MM.1S (cell line): ENCODE measurements at regions not wholly inside any gene's neighbourhood (a gene's known extent, or its start where the extent isn't known, plus 50 kb on each side); places are given as distances from the start of the nearest gene placed in this dataset.

ENCODE experiments used
- DNase-seq: peaks from one replicate; pipeline ENCODE4 v3.0.0-alpha.2; 2015
- H2AFZ ChIP-seq: fragments of 300-600 bp; sonication (generic); 2 replicates; pipeline ENCODE4 v1.6.0; 2016; ENCODE audit warnings: antibody characterized with exemption, low read length
- H3F3A ChIP-seq: fragments of 300-600 bp; sonication (generic); 2 replicates; pipeline ENCODE4 v1.6.1; 2016; ENCODE audit warnings: mild to moderate bottlenecking, antibody characterized with exemption, low read length, moderate library complexity, mixed read lengths; ENCODE audit not compliant: insufficient read depth
- H3K27ac ChIP-seq: fragments of 300-600 bp; sonication (generic); 2 replicates; pipeline ENCODE4 v1.5.1; 2016; ENCODE audit warnings: mild to moderate bottlenecking, low read length
- H3K27me3 ChIP-seq: fragments of 300-600 bp; sonication (generic); replicated peaks from 2 replicates; pipeline ENCODE4 v1.6.0; 2016; ENCODE audit warnings: low read length; ENCODE audit not compliant: insufficient read depth
- H3K36me3 ChIP-seq: fragments of 300-600 bp; sonication (generic); replicated peaks from 2 replicates; pipeline ENCODE4 v1.6.1; 2016; ENCODE audit warnings: mild to moderate bottlenecking, low read length, mixed read lengths; ENCODE audit not compliant: insufficient read depth
- H3K4me1 ChIP-seq: fragments of 300-600 bp; sonication (generic); 2 replicates; pipeline ENCODE4 v1.6.1; 2016; ENCODE audit warnings: low read length, mixed read lengths
- H3K4me2 ChIP-seq: fragments of 300-600 bp; sonication (generic); 2 replicates; pipeline ENCODE4 v1.6.0; 2016; ENCODE audit warnings: low read depth, low read length
- H3K4me3 ChIP-seq: fragments of 300-600 bp; sonication (generic); 2 replicates; pipeline ENCODE4 v1.5.1; 2016; ENCODE audit warnings: low read length, mixed read lengths
- H3K79me2 ChIP-seq: fragments of 300-600 bp; sonication (generic); 2 replicates; pipeline ENCODE4 v1.6.1; 2016; ENCODE audit warnings: mixed run types, low read length, mixed read lengths
- H3K9ac ChIP-seq: fragments of 300-600 bp; sonication (generic); 2 replicates; pipeline ENCODE4 v1.6.1; 2016; ENCODE audit warnings: low read length, mixed read lengths
- H3K9me2 ChIP-seq: fragments of 300-600 bp; sonication (generic); replicated peaks from 2 replicates; pipeline ENCODE4 v1.6.1; 2016; ENCODE audit warnings: mild to moderate bottlenecking, low read length, mixed read lengths; ENCODE audit not compliant: insufficient read depth
- H3K9me3 ChIP-seq: fragments of 300-600 bp; sonication (generic); replicated peaks from 2 replicates; pipeline ENCODE4 v1.6.1; 2016; ENCODE audit warnings: mild to moderate bottlenecking, low read length, mixed read lengths; ENCODE audit not compliant: insufficient read depth
- H4K20me1 ChIP-seq: fragments of 300-600 bp; sonication (generic); 2 replicates; pipeline ENCODE4 v1.6.1; 2016; ENCODE audit warnings: mild to moderate bottlenecking, low read length, moderate library complexity, mixed read lengths; ENCODE audit not compliant: insufficient read depth
- CTCF ChIP-seq: fragments of 300-600 bp; sonication (generic); IDR thresholded peaks from 2 replicates; pipeline ENCODE4 v1.5.1; 2016; ENCODE audit warnings: antibody characterized with exemption, low read length, mixed read lengths
- EZH2 ChIP-seq: fragments of 300-600 bp; sonication (generic); optimal IDR thresholded peaks from 2 replicates; pipeline ENCODE3; 2017; ENCODE audit warnings: low read depth, mild to moderate bottlenecking, antibody characterized with exemption, low read length, mixed read lengths
- EZH2phosphoT487 ChIP-seq: fragments of 300-600 bp; sonication (generic); IDR thresholded peaks from 2 replicates; pipeline ENCODE4 v1.6.1; 2018; ENCODE audit warnings: antibody characterized with exemption, low read length

- Histone ChIP-seq H3K79me2 (no peaks in the 10 kb centered on the region), H3K27ac (no peak overlapping the region; the same call in 1 of the 2 replicates), H3K4me1 (peaks cover 27% of the 10 kb centered on the region), H3K4me3 (0 out of 2 replicates have a peak overlapping the region, but pooled peaks have one; percentile 8), H3K9ac (no peak overlapping the region), H3F3A (no peaks in the 10 kb centered on the region), H3K9me2 (no peaks in the 10 kb centered on the region), H3K9me3 (no peaks in the 10 kb centered on the region), H3K4me2 (peak overlapping the region; percentile 44; the same call in 1 of the 2 replicates), H4K20me1 (no peaks in the 10 kb centered on the region), H3K36me3 (no peaks in the 10 kb centered on the region), H2AFZ (no peak overlapping the region), H3K27me3 (no peaks in the 10 kb centered on the region)
- DNase-seq, result no peak
- TF ChIP-seq EZH2, result no peak
- TF ChIP-seq EZH2phosphoT487, result no peak
- TF ChIP-seq CTCF, result no peak
Measured at GRCh38 chr9:74331607-74332006, 165.5 kb upstream of the RORB start.

GRCh38 chr9:74333384-74334032 is 163.6 kb upstream of the RORB start:
- TF ChIP-seq EZH2 (no peak), EZH2phosphoT487 (no peak), CTCF (no peak)
- H3K27ac ChIP-seq, result peak overlapping the region; percentile 33; the same call in 1 of the 2 replicates
- no peaks in the 10 kb centered on the region for H3K27me3 ChIP-seq
- peak; percentile 63 for DNase-seq
- H3K9me3 ChIP-seq, result no peaks in the 10 kb centered on the region
- H3F3A ChIP-seq, result no peaks in the 10 kb centered on the region
- H4K20me1 ChIP-seq, result no peaks in the 10 kb centered on the region
- H3K9ac ChIP-seq, result no peak overlapping the region
- H3K9me2 ChIP-seq, result no peaks in the 10 kb centered on the region
- peaks cover 27% of the 10 kb centered on the region for H3K4me1 ChIP-seq
- H3K36me3 ChIP-seq, result no peaks in the 10 kb centered on the region
- H3K4me3 ChIP-seq, result no peak overlapping the region
- no peak overlapping the region for H2AFZ ChIP-seq
- H3K4me2 ChIP-seq, result peak overlapping the region; percentile 28
- H3K79me2 ChIP-seq, result no peaks in the 10 kb centered on the region

GRCh38 chr9:74334271-74334670 is 162.9 kb upstream of the RORB start:
- Histone ChIP-seq H4K20me1 (no peaks in the 10 kb centered on the region), H3K9me3 (no peaks in the 10 kb centered on the region), H3K9me2 (no peaks in the 10 kb centered on the region), H3K36me3 (no peaks in the 10 kb centered on the region), H3K4me1 (peaks cover 27% of the 10 kb centered on the region), H3K79me2 (no peaks in the 10 kb centered on the region), H3K9ac (no peak overlapping the region), H3K4me2 (no peak overlapping the region), H3F3A (no peaks in the 10 kb centered on the region), H2AFZ (no peak overlapping the region), H3K27ac (no peak overlapping the region), H3K27me3 (no peaks in the 10 kb centered on the region), H3K4me3 (no peak overlapping the region)
- TF ChIP-seq EZH2phosphoT487 (no peak), EZH2 (no peak)
- DNase-seq, result no peak

GRCh38 chr9:74336161-74336560 is 161.0 kb upstream of the RORB start:
- no peak for TF ChIP-seq CTCF
- no peak for TF ChIP-seq EZH2
- no peak for TF ChIP-seq EZH2phosphoT487
- no peak overlapping the region for H3K4me3 ChIP-seq
- no peak overlapping the region for H3K9ac ChIP-seq
- H3K9me2 ChIP-seq, result no peaks in the 10 kb centered on the region
- H3K27me3 ChIP-seq, result no peaks in the 10 kb centered on the region
- no peak overlapping the region for H3K27ac ChIP-seq
- H3K79me2 ChIP-seq, result no peaks in the 10 kb centered on the region
- H3K36me3 ChIP-seq, result no peaks in the 10 kb centered on the region
- no peak overlapping the region for H3K4me2 ChIP-seq
- H3K9me3 ChIP-seq, result no peaks in the 10 kb centered on the region
- no peaks in the 10 kb centered on the region for H3F3A ChIP-seq
- H4K20me1 ChIP-seq, result no peaks in the 10 kb centered on the region
- DNase-seq, result no peak
- H3K4me1 ChIP-seq, result peaks cover 27% of the 10 kb centered on the region
- H2AFZ ChIP-seq, result no peak overlapping the region
